HFFc6 (cell line): ENCODE measurements at regions not wholly inside any gene's neighbourhood (a gene's known extent, or its start where the extent isn't known, plus 50 kb on each side); places are given as distances from the start of the nearest gene placed in this dataset.
"Not testable (repeated sequence)": the region's sequence is repeated elsewhere in the genome, so short reads cannot be mapped to it uniquely, and the experiment has no call there.

Experiments used
- DNase-seq: peaks from one replicate; pipeline ENCODE4 v3.0.0-alpha.2; 2018
- H3K27ac Mint-ChIP-seq: 2 replicates; pipeline ENCODE4 v1.8.0; 2020; ENCODE audit warnings: mild to moderate bottlenecking, mixed read lengths
- H3K27me3 Mint-ChIP-seq: 2 replicates; pipeline ENCODE4 v1.8.0; 2021; ENCODE audit warnings: mild to moderate bottlenecking, moderate library complexity, mixed read lengths; ENCODE audit not compliant: insufficient read depth
- H3K36me3 Mint-ChIP-seq: 2 replicates; pipeline ENCODE4 v1.8.0; 2021; ENCODE audit warnings: low read depth, mixed read lengths
- H3K4me1 Mint-ChIP-seq: 2 replicates; pipeline ENCODE4 v1.8.0; 2020; ENCODE audit warnings: low read depth, mixed read lengths
- H3K4me3 Mint-ChIP-seq: 2 replicates; pipeline ENCODE4 v1.8.0; 2020; ENCODE audit warnings: mild to moderate bottlenecking, moderate library complexity, mixed read lengths
- H3K9me3 Mint-ChIP-seq: 2 replicates; pipeline ENCODE4 v1.8.0; 2020; ENCODE audit warnings: mild to moderate bottlenecking, mixed read lengths
- CTCF ChIP-seq: fragments of 200-600 bp; sonication (generic); IDR thresholded peaks from 2 replicates; pipeline ENCODE4 v1.5.0; 2021; ENCODE audit warnings: antibody characterized with exemption, mild to moderate bottlenecking

GRCh38 chr11:134987822-134988221 lies 575.8 kb upstream of the B3GAT1 start:
- Mint-ChIP-seq H3K27ac (no peak overlapping the region), H3K36me3 (peaks cover 19% of the 10 kb centered on the region)
- no peak for TF ChIP-seq CTCF

GRCh38 chr11:134987223-134987768 lies 575.3 kb upstream of the B3GAT1 start:
- no peak for TF ChIP-seq CTCF
- no peak for DNase-seq

More at GRCh38 chr11:134987822-134988221, 575.8 kb upstream of the B3GAT1 start:
- no peak for DNase-seq
- no peaks in the 10 kb centered on the region; the same call in none of the 2 replicates for H3K27me3 Mint-ChIP-seq
- no peak overlapping the region for H3K4me3 Mint-ChIP-seq
- H3K4me1 Mint-ChIP-seq: no peaks in the 10 kb centered on the region
- peaks cover 47% of the 10 kb centered on the region for H3K9me3 Mint-ChIP-seq

DNA sequence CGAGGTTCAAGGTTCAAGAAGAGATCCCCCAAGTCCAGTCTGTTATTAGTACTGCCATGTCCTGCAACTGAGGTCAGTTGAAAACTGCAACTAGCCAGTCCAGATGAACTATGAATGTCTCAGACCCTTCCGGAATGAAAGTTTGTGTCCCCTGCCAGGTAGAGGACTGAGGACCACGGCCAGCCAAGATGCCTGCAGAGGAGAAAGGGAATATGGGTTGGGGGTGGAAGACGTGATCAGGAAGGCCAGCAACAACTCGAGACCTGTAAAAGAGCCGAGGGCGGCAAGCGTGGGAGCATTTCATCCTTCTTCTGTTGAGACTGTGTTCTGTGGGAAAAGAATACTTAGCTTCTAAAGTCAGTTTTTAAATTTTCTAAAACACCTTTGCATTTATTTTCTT lies 572.4 kb upstream of the B3GAT1 start:
- no peak for DNase-seq
- Mint-ChIP-seq H3K4me3 (no peak overlapping the region), H3K36me3 (peaks cover 19% of the 10 kb centered on the region), H3K9me3 (peaks cover 59% of the 10 kb centered on the region), H3K4me1 (no peaks in the 10 kb centered on the region), H3K27ac (no peak overlapping the region), H3K27me3 (no peaks in the 10 kb centered on the region; the same call in none of the 2 replicates)
- no peak for TF ChIP-seq CTCF

More at GRCh38 chr11:134987223-134987768, 575.3 kb upstream of the B3GAT1 start:
- Mint-ChIP-seq H3K27ac (no peak overlapping the region), H3K4me3 (no peak overlapping the region), H3K9me3 (peaks cover 52% of the 10 kb centered on the region), H3K4me1 (no peaks in the 10 kb centered on the region), H3K36me3 (peaks cover 19% of the 10 kb centered on the region), H3K27me3 (no peaks in the 10 kb centered on the region; the same call in none of the 2 replicates)

- H3K27me3 Mint-ChIP-seq, H3K4me1 Mint-ChIP-seq, H3K4me3 Mint-ChIP-seq, H3K27ac Mint-ChIP-seq, DNase-seq: not testable (repeated sequence)
- Mint-ChIP-seq H3K9me3 (peaks cover 54% of the 10 kb centered on the region), H3K36me3 (peaks cover 22% of the 10 kb centered on the region)
These were observed 570.4 kb upstream of the B3GAT1 start for GRCh38 chr11:134982432-134982831.

DNA sequence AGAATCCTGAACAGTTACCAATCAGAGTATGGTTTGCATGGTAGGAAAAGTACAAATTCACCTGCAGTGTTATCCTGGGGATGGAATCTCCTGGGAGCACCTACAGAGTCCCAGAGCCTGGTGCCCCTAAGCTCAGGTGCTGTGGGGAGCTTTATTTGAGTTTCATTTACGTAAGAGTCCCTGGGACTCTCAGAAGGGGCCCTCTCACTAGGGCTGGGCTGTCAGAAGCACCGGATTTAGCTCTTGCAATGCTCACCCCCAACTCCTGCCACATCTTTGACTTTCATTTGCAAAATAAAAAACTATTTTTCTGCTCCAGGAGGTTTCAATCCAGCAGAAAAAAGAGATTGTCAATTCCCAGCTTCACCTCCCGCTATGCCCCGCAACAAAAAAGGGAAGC lies 569.8 kb upstream of the B3GAT1 start:
- Mint-ChIP-seq H3K27me3 (no peaks in the 10 kb centered on the region; the same call in 1 of the 2 replicates), H3K27ac (no peak overlapping the region), H3K9me3 (peaks cover 48% of the 10 kb centered on the region), H3K4me1 (no peaks in the 10 kb centered on the region), H3K4me3 (no peak overlapping the region), H3K36me3 (peaks cover 17% of the 10 kb centered on the region)
- no peak for TF ChIP-seq CTCF
- no peak for DNase-seq

- Mint-ChIP-seq H3K4me3 (no peak overlapping the region), H3K9me3 (peaks cover 48% of the 10 kb centered on the region), H3K4me1 (no peaks in the 10 kb centered on the region), H3K27ac (no peak overlapping the region), H3K27me3 (no peaks in the 10 kb centered on the region; the same call in 1 of the 2 replicates), H3K36me3 (peaks cover 17% of the 10 kb centered on the region)
- no peak for DNase-seq
- no peak for TF ChIP-seq CTCF
These were observed 569.0 kb upstream of the B3GAT1 start for GRCh38 chr11:134980819-134981710.

DNA sequence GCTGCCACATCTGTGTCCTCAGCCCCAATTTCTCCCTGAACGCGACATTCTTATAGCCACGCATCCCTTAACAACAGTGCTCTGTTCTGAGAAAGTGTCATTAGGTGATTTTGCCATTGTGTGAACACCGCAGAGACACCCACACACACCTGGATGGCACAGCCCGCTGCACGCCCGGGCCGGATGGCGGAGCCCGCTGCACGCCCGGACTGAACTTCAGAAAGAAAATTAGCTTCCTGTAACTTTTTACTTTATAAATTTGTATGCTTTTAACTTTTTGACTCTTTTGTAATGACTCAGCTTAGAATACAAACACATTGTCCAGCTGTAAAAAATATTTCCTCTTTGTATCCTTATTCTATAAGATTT lies 567.0 kb upstream of the B3GAT1 start:
- H3K36me3 Mint-ChIP-seq, DNase-seq, H3K27me3 Mint-ChIP-seq, H3K4me3 Mint-ChIP-seq, H3K27ac Mint-ChIP-seq, H3K4me1 Mint-ChIP-seq: not testable (repeated sequence)
- peaks cover 50% of the 10 kb centered on the region for H3K9me3 Mint-ChIP-seq
